ENCODE measurements at regions not wholly inside any gene's neighbourhood (a gene's known extent, or its start where the extent isn't known, plus 50 kb on each side); places are given as distances from the start of the nearest gene placed in this dataset.

DNA sequence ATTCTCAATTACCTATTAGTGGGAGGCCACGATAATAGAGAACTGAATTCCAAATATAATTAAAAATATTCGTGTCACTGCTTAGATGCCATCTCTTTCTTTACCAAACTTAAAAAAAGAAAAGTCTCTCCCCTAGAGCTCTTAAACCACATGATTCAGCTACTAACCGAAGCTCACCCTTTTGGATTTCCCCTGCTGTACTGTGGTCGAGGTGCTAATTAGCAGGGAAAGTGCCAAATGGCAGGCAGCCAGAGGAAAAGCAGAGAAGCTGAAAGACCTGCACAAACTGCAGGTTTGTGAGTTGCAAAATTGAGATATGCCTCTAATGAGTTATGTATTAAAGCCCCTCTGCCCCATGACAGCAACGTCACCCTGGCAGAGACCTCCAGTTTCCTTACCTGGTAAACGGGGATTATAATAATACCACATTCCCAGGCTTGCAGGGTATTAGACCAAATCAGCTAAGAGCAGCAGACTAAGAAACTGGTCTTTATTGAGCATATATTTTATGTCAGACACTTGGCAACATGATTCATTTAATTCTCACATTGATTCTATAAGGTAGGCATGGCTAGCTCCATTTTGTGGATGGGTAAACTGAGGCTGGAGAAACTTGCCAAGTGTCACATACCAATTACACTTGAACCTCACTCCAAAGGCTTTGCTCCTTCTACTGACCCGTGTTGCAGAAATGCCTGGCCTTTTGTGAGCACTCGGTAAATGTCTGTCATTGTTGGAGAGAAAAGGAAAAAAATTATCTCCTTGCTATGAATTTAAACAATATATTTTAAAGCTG lies 259.7 kb downstream of the LPIN1 start:
- Histone ChIP-seq H3K27me3 (ENCODE audit: control insufficient read depth, insufficient read depth, low read length) (no peaks in the 10 kb centered on the region), H3K4me3 (ENCODE audit: low read depth in 2 of 2, low read length in 2 of 2) (no peak overlapping the region), H3K36me3 (ENCODE audit: control insufficient read depth, insufficient read depth, low read length) (no peaks in the 10 kb centered on the region), H3K4me1 (ENCODE audit: control insufficient read depth, insufficient read depth, low read length) (peaks cover 14% of the 10 kb centered on the region; the same call in 1 of the 2 replicates), H3K27ac (ENCODE audit: low read length) (peak overlapping the region; percentile 42; the same call in 1 of the 2 replicates), H3K9me3 (ENCODE audit: control insufficient read depth, insufficient read depth, low read depth, low read length) (no peaks in the 10 kb centered on the region)
- TF ChIP-seq, protein P1, sequence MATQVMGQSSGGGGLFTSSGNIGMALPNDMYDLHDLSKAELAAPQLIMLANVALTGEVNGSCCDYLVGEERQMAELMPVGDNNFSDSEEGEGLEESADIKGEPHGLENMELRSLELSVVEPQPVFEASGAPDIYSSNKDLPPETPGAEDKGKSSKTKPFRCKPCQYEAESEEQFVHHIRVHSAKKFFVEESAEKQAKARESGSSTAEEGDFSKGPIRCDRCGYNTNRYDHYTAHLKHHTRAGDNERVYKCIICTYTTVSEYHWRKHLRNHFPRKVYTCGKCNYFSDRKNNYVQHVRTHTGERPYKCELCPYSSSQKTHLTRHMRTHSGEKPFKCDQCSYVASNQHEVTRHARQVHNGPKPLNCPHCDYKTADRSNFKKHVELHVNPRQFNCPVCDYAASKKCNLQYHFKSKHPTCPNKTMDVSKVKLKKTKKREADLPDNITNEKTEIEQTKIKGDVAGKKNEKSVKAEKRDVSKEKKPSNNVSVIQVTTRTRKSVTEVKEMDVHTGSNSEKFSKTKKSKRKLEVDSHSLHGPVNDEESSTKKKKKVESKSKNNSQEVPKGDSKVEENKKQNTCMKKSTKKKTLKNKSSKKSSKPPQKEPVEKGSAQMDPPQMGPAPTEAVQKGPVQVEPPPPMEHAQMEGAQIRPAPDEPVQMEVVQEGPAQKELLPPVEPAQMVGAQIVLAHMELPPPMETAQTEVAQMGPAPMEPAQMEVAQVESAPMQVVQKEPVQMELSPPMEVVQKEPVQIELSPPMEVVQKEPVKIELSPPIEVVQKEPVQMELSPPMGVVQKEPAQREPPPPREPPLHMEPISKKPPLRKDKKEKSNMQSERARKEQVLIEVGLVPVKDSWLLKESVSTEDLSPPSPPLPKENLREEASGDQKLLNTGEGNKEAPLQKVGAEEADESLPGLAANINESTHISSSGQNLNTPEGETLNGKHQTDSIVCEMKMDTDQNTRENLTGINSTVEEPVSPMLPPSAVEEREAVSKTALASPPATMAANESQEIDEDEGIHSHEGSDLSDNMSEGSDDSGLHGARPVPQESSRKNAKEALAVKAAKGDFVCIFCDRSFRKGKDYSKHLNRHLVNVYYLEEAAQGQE (IDR thresholded peaks at IDR 0.05; ENCODE audit: insufficient read depth in 1 of 2, low read depth in 2 of 2, low read length in 1 of 2), result no peak
- TF ChIP-seq POLR2AphosphoS5 (IDR thresholded peaks at IDR 0.05; ENCODE audit: low read depth, low read length) (no peak), SIN3A (IDR thresholded peaks at IDR 0.05; ENCODE audit: borderline replicate concordance, insufficient read depth, low read depth, low read length) (no peak), TCF7L2 (IDR thresholded peaks at IDR 0.05; ENCODE audit: low read depth, low read length) (no peak)
- TF ChIP-seq, protein P2, sequence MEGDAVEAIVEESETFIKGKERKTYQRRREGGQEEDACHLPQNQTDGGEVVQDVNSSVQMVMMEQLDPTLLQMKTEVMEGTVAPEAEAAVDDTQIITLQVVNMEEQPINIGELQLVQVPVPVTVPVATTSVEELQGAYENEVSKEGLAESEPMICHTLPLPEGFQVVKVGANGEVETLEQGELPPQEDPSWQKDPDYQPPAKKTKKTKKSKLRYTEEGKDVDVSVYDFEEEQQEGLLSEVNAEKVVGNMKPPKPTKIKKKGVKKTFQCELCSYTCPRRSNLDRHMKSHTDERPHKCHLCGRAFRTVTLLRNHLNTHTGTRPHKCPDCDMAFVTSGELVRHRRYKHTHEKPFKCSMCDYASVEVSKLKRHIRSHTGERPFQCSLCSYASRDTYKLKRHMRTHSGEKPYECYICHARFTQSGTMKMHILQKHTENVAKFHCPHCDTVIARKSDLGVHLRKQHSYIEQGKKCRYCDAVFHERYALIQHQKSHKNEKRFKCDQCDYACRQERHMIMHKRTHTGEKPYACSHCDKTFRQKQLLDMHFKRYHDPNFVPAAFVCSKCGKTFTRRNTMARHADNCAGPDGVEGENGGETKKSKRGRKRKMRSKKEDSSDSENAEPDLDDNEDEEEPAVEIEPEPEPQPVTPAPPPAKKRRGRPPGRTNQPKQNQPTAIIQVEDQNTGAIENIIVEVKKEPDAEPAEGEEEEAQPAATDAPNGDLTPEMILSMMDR (IDR thresholded peaks at IDR 0.05), result no peak
- no TSS peak for BruUV-seq (replicated peaks)
- DNase-seq (ENCODE audit: low read depth, low spot score) (no peak), ATAC-seq (peak; percentile 75)
- ChIA-PET POLR2A (no interaction called here), CTCF (interaction anchor here (0.5 kb wide), 1 partner anchor 260 kb away, joined by 3 read pairs; the partner anchor contains the start of gene LPIN1)
- in situ Hi-C loops (cut with HindIII; ENCODE audit: low pct_unique_long_range_greater_than_20kb, low sequenced_read_pairs) (no loop called here), intact Hi-C loops (cut with micrococcal nuclease; ENCODE audit: unreplicated experiment) (no loop called here)

- Histone ChIP-seq H3K4me3 (ENCODE audit: low read depth in 2 of 2, low read length in 2 of 2) (no peak overlapping the region), H3K9me3 (ENCODE audit: control insufficient read depth, insufficient read depth, low read depth, low read length) (no peaks in the 10 kb centered on the region), H3K4me1 (ENCODE audit: control insufficient read depth, insufficient read depth, low read length) (peaks cover 14% of the 10 kb centered on the region; the same call in 1 of the 2 replicates), H3K36me3 (ENCODE audit: control insufficient read depth, insufficient read depth, low read length) (no peaks in the 10 kb centered on the region), H3K27me3 (ENCODE audit: control insufficient read depth, insufficient read depth, low read length) (no peaks in the 10 kb centered on the region), H3K27ac (ENCODE audit: low read length) (peak overlapping the region; percentile 42; the same call in 1 of the 2 replicates)
- intact Hi-C loops (cut with micrococcal nuclease; ENCODE audit: unreplicated experiment) (no loop called here), in situ Hi-C loops (cut with HindIII; ENCODE audit: low pct_unique_long_range_greater_than_20kb, low sequenced_read_pairs) (no loop called here)
- DNase-seq (ENCODE audit: low read depth, low spot score) (no peak), ATAC-seq (no peak)
- BruUV-seq (replicated peaks), result no TSS peak
- ChIA-PET POLR2A (interaction anchor here (0.5 kb wide), 1 partner anchor 710 kb away, joined by 4 read pairs; the partner anchor contains the start of gene TRIB2), CTCF (interaction anchor here (0.5 kb wide), 1 partner anchor 260 kb away, joined by 3 read pairs; the partner anchor contains the start of gene LPIN1)
- no peak for TF ChIP-seq SIN3A (IDR thresholded peaks at IDR 0.05; ENCODE audit: borderline replicate concordance, insufficient read depth, low read depth, low read length)
- TF ChIP-seq, protein P2 (IDR thresholded peaks at IDR 0.05), result no peak
These were observed 260.4 kb downstream of the LPIN1 start for GRCh38 chr2:12006850-12007249.

All from Panc1 (cell line).